ENCODE measurements at regions not wholly inside any gene's neighbourhood (a gene's known extent, or its start where the extent isn't known, plus 50 kb on each side); places are given as distances from the start of the nearest gene placed in this dataset.

GRCh38 chrX:10749113-10749512 lies 128.7 kb upstream of the MID1 start:
- DNase-seq = no peak

GRCh38 chrX:10750581-10750980 lies 130.2 kb upstream of the MID1 start:
- no peak for DNase-seq

- no peak for DNase-seq
These were observed 132.7 kb upstream of the MID1 start for GRCh38 chrX:10753116-10753515.

- DNase-seq = no peak
These were observed 134.1 kb upstream of the MID1 start for GRCh38 chrX:10754445-10754844.

- DNase-seq = no peak
These were observed 135.3 kb upstream of the MID1 start for GRCh38 chrX:10755439-10756334.

- no peak for DNase-seq
These were observed 136.1 kb upstream of the MID1 start for GRCh38 chrX:10756441-10756840.

- no peak for DNase-seq
These were observed 138.9 kb upstream of the MID1 start for GRCh38 chrX:10759141-10759799.

- no peak for DNase-seq
These were observed 141.1 kb upstream of the MID1 start for GRCh38 chrX:10761447-10761846.

GRCh38 chrX:10769195-10769594 lies 148.8 kb upstream of the MID1 start:
- DNase-seq = no peak

GRCh38 chrX:10769696-10770619 lies 149.6 kb upstream of the MID1 start:
- no peak for DNase-seq

GRCh38 chrX:10773318-10773717 lies 152.9 kb upstream of the MID1 start:
- no peak for DNase-seq

GRCh38 chrX:10781847-10782530 lies 161.6 kb upstream of the MID1 start:
- no peak for DNase-seq

GRCh38 chrX:10783451-10783995 lies 163.1 kb upstream of the MID1 start:
- no peak for DNase-seq

GRCh38 chrX:10787264-10787663 lies 166.9 kb upstream of the MID1 start:
- no peak for DNase-seq

- DNase-seq = no peak
These were observed 173.8 kb upstream of the MID1 start for GRCh38 chrX:10794203-10794630.

GRCh38 chrX:10795721-10796120 lies 175.3 kb upstream of the MID1 start:
- DNase-seq = no peak

- DNase-seq = no peak
These were observed 177.1 kb upstream of the MID1 start for GRCh38 chrX:10797466-10797865.

GRCh38 chrX:10798041-10798440 lies 177.7 kb upstream of the MID1 start:
- DNase-seq = no peak

GRCh38 chrX:10800796-10801195 lies 180.4 kb upstream of the MID1 start:
- DNase-seq = no peak

GRCh38 chrX:10811111-10811510 lies 190.7 kb upstream of the MID1 start:
- no peak for DNase-seq

GRCh38 chrX:10813761-10814160 lies 193.4 kb upstream of the MID1 start:
- no peak for DNase-seq

- no peak for DNase-seq
These were observed 198.3 kb upstream of the MID1 start for GRCh38 chrX:10818651-10819050.

Measured in activated CD4-positive, alpha-beta T cell treated with anti-CD3 and anti-CD28 coated beads, Interleukin-2, amount 50 U/mL, for 48 hours (primary cell).